Muscle layer of colon (tissue), 2 donors: ENCODE measurements at regions not wholly inside any gene's neighbourhood (a gene's known extent, or its start where the extent isn't known, plus 50 kb on each side); places are given as distances from the start of the nearest gene placed in this dataset.

Experiments
- H3K27ac ChIP-seq: one replicate; pipeline ENCODE4 v1.7.0; 2013; ENCODE audit warnings: low read depth, mild to moderate bottlenecking, low read length, moderate library complexity
- H3K27me3 ChIP-seq, 2 donors: one replicate each; pipeline ENCODE4 v1.7.0; 2013; ENCODE audit warnings: low read length in 2 of 2, mild to moderate bottlenecking in 2 of 2; ENCODE audit not compliant: insufficient read depth in 2 of 2, control insufficient read depth in 1 of 2
- H3K36me3 ChIP-seq: one replicate; pipeline ENCODE4 v1.7.0; 2013; ENCODE audit warnings: mild to moderate bottlenecking, low read length; ENCODE audit not compliant: insufficient read depth
- H3K4me1 ChIP-seq: one replicate; pipeline ENCODE4 v1.7.0; 2013; ENCODE audit warnings: mild to moderate bottlenecking, low read length; ENCODE audit not compliant: insufficient read depth
- H3K4me3 ChIP-seq, 2 donors: one replicate each; pipeline ENCODE4 v1.7.0; 2013; ENCODE audit warnings: low read length in 2 of 2, low read depth in 1 of 2, mild to moderate bottlenecking in 1 of 2, moderate library complexity in 1 of 2
- H3K9ac ChIP-seq: one replicate; pipeline ENCODE4 v1.7.0; 2013; ENCODE audit warnings: low read length
- H3K9me3 ChIP-seq: one replicate; pipeline ENCODE4 v1.7.0; 2013; ENCODE audit warnings: mild to moderate bottlenecking, low read length
- donor health status: abdominal sarcoma.
- donor health status: Adenocarcinoma of cecum.

- Histone ChIP-seq H3K4me3 (no peak overlapping the region), H3K27me3 (no peaks in the 10 kb centered on the region), H3K9ac (no peak overlapping the region), H3K4me1 (no peaks in the 10 kb centered on the region), H3K27ac (no peak overlapping the region), H3K36me3 (no peaks in the 10 kb centered on the region), H3K9me3 (no peaks in the 10 kb centered on the region)
These were observed 268.7 kb upstream of the DKK2 start for GRCh38 chr4:107304699-107305286.

DNA sequence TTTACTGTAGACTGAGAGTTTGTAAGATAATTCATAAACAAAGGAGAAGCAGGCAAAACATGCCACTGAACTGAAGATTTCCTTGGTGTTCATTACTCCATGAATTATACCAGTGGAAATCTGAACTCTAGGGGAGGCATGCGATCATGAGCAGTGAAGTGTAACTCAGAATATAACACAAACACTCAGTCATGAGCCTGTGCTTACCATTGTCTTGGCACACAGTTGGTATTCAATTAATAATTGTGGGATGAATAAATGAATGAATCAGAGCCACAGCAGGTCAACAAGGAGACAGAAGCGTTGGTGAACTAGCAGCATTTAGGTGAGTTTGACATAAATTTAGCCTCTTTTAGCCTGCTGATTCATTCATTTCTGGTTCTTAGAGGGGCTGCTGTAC lies 263.5 kb upstream of the DKK2 start:
- Histone ChIP-seq H3K9me3 (no peaks in the 10 kb centered on the region), H3K4me1 (no peaks in the 10 kb centered on the region), H3K9ac (no peak overlapping the region), H3K4me3 (no peak overlapping the region), H3K27ac (no peak overlapping the region), H3K27me3 (no peaks in the 10 kb centered on the region), H3K36me3 (no peaks in the 10 kb centered on the region)

- H3K27ac ChIP-seq = no peak overlapping the region
- no peak overlapping the region for H3K9ac ChIP-seq
- no peaks in the 10 kb centered on the region for H3K9me3 ChIP-seq
These were observed 256.9 kb upstream of the DKK2 start for GRCh38 chr4:107292979-107293378.

DNA sequence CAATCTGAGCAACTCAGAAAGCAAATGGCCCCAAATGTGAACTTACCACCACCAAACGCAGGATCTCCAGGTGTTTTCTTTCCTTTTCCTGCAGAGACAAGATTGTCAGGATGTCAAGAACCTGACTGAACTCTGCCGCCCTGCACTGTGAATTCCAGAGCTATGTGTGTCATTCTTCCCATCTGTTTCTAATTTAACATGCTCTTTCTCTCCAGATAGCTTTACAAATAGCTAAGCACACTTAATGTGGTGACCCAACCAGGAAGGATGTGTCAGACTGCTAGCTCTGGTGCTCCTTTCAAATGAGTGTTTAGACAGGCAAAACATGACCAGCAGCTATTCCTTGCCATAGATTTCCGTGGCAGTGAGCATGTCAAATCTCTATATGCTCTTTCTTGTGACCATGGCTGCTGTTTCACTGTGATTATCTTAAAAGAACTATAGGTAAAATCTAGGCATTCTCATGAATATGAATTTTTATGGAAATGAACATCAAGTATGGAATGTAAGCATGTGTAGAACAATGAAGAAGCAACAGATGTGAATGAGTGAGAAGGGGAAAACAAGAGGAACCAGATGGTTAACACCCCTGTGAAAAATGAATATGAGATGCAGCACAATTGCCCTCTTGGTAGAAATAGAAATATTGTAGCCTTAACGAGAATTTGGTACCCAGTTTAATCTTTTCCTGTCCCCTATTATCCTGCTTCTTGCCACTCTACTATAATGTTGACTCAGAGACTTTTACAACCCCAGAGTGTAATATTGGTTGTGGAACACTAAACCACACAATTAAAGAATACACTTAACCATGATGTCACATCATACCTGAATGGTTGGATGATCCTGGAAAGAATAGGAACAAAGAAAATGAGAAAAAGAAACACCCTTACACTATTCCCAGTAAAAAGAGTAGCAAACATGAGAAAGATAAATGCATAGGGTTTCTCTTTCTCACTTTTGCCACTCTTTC lies 247.8 kb upstream of the DKK2 start:
- H3K4me1 ChIP-seq = no peaks in the 10 kb centered on the region
- no peak overlapping the region for H3K27ac ChIP-seq
- H3K4me3 ChIP-seq = no peak overlapping the region
- no peaks in the 10 kb centered on the region for H3K27me3 ChIP-seq
- no peaks in the 10 kb centered on the region for H3K36me3 ChIP-seq
- no peaks in the 10 kb centered on the region for H3K9me3 ChIP-seq
- no peak overlapping the region for H3K9ac ChIP-seq

More at GRCh38 chr4:107292979-107293378, 256.9 kb upstream of the DKK2 start:
- H3K36me3 ChIP-seq = no peaks in the 10 kb centered on the region
- no peaks in the 10 kb centered on the region for H3K27me3 ChIP-seq
- no peaks in the 10 kb centered on the region for H3K4me1 ChIP-seq
- no peak overlapping the region for H3K4me3 ChIP-seq

- no peak overlapping the region for H3K4me3 ChIP-seq
- H3K27me3 ChIP-seq = no peaks in the 10 kb centered on the region
- no peaks in the 10 kb centered on the region for H3K9me3 ChIP-seq
- no peak overlapping the region for H3K27ac ChIP-seq
- H3K9ac ChIP-seq = no peak overlapping the region
- H3K4me1 ChIP-seq = no peaks in the 10 kb centered on the region
- no peaks in the 10 kb centered on the region for H3K36me3 ChIP-seq
These were observed 243.6 kb upstream of the DKK2 start for GRCh38 chr4:107279733-107280132.

DNA sequence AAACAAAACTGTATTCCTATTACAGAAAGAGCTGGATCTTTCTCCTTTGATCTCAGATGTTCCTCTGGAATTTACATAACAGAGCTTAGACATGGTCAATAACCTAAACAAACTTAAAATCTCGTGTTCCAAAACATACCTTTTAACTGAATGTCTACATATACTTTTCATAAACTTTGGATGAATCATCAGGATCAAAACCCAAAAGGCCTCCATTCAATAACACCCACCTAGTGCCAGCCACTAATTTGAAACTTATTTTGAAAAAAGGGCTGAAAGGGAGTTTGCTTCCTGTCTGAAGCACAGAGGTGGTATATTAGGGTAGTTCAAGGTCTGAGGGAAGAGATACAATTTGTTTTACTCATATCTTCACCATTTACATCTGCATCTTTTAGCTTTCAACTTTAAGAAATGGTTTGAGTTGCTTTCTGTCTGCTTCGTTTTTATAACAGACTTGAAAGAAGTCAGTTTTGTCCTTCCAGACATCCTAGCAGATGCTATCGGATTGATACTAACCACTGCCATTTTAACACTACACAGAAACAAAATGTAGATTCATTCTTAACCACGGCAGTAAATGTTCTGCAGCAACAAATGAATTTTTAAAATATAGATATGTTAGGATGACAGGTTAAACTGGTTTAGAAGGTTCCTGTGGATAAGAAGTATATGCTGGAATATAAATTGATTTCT lies 242.8 kb upstream of the DKK2 start:
- Histone ChIP-seq H3K27me3 (no peaks in the 10 kb centered on the region), H3K36me3 (no peaks in the 10 kb centered on the region), H3K9me3 (no peaks in the 10 kb centered on the region), H3K4me3 (no peak overlapping the region), H3K4me1 (no peaks in the 10 kb centered on the region), H3K9ac (no peak overlapping the region), H3K27ac (no peak overlapping the region)

GRCh38 chr4:107276052-107276451 lies 239.9 kb upstream of the DKK2 start:
- H3K27ac ChIP-seq = no peak overlapping the region
- H3K36me3 ChIP-seq = no peaks in the 10 kb centered on the region
- H3K4me1 ChIP-seq = no peaks in the 10 kb centered on the region
- H3K27me3 ChIP-seq = no peaks in the 10 kb centered on the region
- H3K4me3 ChIP-seq = no peak overlapping the region
- no peaks in the 10 kb centered on the region for H3K9me3 ChIP-seq
- H3K9ac ChIP-seq = no peak overlapping the region

DNA sequence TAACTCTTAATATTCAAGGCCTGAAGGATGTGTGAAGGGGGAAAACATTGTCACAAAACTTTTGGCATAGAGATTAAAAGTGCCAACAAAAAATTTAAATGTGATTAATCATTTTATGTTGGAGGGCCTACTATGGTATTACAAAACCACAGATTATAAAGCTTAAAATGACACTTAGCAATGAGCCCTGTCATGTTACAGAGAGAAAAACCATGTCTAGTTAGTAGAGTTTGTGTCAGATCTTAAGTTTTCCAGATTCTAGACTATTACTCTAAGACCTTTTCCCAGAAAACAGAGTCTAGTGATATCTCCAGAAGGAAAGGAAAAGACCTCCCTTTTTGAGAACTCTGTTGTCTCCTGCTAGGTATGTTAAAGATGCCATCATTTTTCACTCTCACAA lies 239.1 kb upstream of the DKK2 start:
- Histone ChIP-seq H3K27ac (no peak overlapping the region), H3K4me1 (no peaks in the 10 kb centered on the region), H3K36me3 (no peaks in the 10 kb centered on the region)

GRCh38 chr4:107270614-107271013 lies 234.5 kb upstream of the DKK2 start:
- Histone ChIP-seq H3K4me3 (no peak overlapping the region), H3K36me3 (no peaks in the 10 kb centered on the region), H3K27me3 (no peaks in the 10 kb centered on the region), H3K27ac (no peak overlapping the region), H3K9ac (no peak overlapping the region), H3K9me3 (no peaks in the 10 kb centered on the region), H3K4me1 (no peaks in the 10 kb centered on the region)

More for the DNA sequence above, 239.1 kb upstream of the DKK2 start:
- H3K27me3 ChIP-seq = no peaks in the 10 kb centered on the region
- H3K9me3 ChIP-seq = no peaks in the 10 kb centered on the region
- H3K4me3 ChIP-seq = no peak overlapping the region
- no peak overlapping the region for H3K9ac ChIP-seq

- Histone ChIP-seq H3K9me3 (no peaks in the 10 kb centered on the region), H3K27ac (no peak overlapping the region), H3K4me1 (no peaks in the 10 kb centered on the region), H3K36me3 (no peaks in the 10 kb centered on the region), H3K27me3 (no peaks in the 10 kb centered on the region), H3K9ac (no peak overlapping the region), H3K4me3 (no peak overlapping the region)
These were observed 233.1 kb upstream of the DKK2 start for GRCh38 chr4:107269175-107269574.

DNA sequence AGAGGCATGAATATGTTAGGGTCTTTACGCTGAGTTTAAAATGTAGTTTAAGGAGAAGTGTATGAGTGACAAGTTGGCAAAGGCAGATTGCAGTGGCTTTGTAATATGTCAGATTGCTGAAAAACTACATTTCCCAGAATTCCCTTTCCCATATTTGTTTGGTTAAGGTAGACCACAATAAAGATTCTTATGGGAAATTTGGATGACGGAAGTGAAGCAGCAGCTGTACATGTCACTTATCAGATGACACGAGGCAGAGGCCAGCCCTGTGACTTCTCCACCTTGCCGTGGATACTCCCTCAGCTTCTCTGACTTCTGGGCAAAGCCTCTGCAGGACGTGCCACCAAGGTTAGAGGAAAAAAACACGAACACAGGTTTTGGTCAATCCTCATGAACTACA lies 229.7 kb upstream of the DKK2 start:
- H3K27ac ChIP-seq = no peak overlapping the region
- no peaks in the 10 kb centered on the region for H3K27me3 ChIP-seq
- no peaks in the 10 kb centered on the region for H3K36me3 ChIP-seq
- H3K9ac ChIP-seq = no peak overlapping the region
- no peaks in the 10 kb centered on the region for H3K4me1 ChIP-seq
- no peaks in the 10 kb centered on the region for H3K9me3 ChIP-seq
- no peak overlapping the region for H3K4me3 ChIP-seq
